ENCODE measurements at regions not wholly inside any gene's neighbourhood (a gene's known extent, or its start where the extent isn't known, plus 50 kb on each side); places are given as distances from the start of the nearest gene placed in this dataset.

- TF ChIP-seq CTCF (conservative IDR thresholded peaks at IDR 0.05) (no peak), EZH2 (IDR thresholded peaks at IDR 0.05; ENCODE audit: low read depth) (no peak)
Measured at GRCh38 chr16:86430814-86431213, 79.5 kb upstream of the FOXF1 start.

Data from PC-9 (cell line).